T-helper 1 cell treated with Interleukin-12 subunit alpha and Interleukin-12 subunit beta and Interleukin-4 antibody, amounts not matched to agents 30 μg/mL and 1 μg/mL, for 36 hours (primary cell): ENCODE measurements at regions not wholly inside any gene's neighbourhood (a gene's known extent, or its start where the extent isn't known, plus 50 kb on each side); places are given as distances from the start of the nearest gene placed in this dataset.

Experiments used
- H3K27ac Mint-ChIP-seq: one replicate; pipeline ENCODE4 v1.8.0; 2021; ENCODE audit warnings: mild to moderate bottlenecking, mixed read lengths
- H3K27me3 Mint-ChIP-seq: one replicate; pipeline ENCODE4 v1.8.0; 2021; ENCODE audit warnings: low read depth, mixed read lengths
- H3K36me3 Mint-ChIP-seq: one replicate; pipeline ENCODE4 v1.8.0; 2021; ENCODE audit warnings: low read depth, mixed read lengths
- H3K4me1 Mint-ChIP-seq: one replicate; pipeline ENCODE4 v1.8.0; 2021; ENCODE audit warnings: low read depth, mixed read lengths
- H3K4me3 Mint-ChIP-seq: one replicate; pipeline ENCODE4 v1.8.0; 2021; ENCODE audit warnings: mild to moderate bottlenecking, moderate library complexity, mixed read lengths
- H3K9me3 Mint-ChIP-seq: one replicate; pipeline ENCODE4 v1.8.0; 2021; ENCODE audit warnings: mixed read lengths

DNA sequence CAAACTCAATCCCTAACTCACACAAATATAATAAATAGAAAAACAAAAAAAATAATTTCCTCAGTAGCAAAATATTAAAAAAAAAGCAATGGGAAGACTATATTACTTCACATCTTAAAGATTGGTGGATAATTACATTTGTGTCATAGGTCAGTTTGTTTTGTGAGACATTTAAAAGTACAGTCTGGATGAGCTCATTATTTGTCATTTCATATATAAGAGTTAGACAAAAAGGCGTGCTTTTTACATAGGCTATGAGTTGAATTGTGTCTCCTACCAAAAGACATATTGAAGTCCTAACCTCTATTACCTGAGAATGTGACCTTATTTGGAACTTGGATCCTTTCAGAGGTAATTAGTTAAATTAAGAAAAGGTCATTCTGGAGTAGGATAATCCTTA lies 710.1 kb upstream of the CBLB start:
- H3K4me1 Mint-ChIP-seq: no peaks in the 10 kb centered on the region
- no peaks in the 10 kb centered on the region for H3K36me3 Mint-ChIP-seq
- no peak overlapping the region for H3K4me3 Mint-ChIP-seq
- no peaks in the 10 kb centered on the region for H3K27me3 Mint-ChIP-seq
- H3K9me3 Mint-ChIP-seq: peaks cover 8% of the 10 kb centered on the region
- no peak overlapping the region for H3K27ac Mint-ChIP-seq

DNA sequence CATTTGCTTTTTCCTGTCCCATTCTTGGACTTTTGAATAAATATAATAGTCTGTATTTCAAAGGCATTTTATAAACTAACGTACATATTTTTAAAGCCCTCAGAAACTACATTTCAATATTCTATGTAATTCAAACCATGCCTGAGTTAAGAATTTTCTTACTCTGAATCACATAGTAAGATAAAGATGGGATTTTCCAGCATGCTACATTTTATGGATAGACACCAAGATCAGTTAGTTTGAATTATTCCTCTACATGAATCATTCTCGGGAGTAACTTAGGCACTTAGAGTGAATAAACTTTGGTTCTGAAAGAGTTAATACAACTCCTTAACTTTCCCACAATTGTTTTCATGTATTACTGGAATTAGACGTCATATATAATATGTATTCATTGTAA lies 713.3 kb upstream of the CBLB start:
- Mint-ChIP-seq H3K9me3 (peaks cover 8% of the 10 kb centered on the region), H3K27me3 (no peaks in the 10 kb centered on the region), H3K4me1 (no peaks in the 10 kb centered on the region), H3K4me3 (no peak overlapping the region), H3K27ac (no peak overlapping the region), H3K36me3 (no peaks in the 10 kb centered on the region)

DNA sequence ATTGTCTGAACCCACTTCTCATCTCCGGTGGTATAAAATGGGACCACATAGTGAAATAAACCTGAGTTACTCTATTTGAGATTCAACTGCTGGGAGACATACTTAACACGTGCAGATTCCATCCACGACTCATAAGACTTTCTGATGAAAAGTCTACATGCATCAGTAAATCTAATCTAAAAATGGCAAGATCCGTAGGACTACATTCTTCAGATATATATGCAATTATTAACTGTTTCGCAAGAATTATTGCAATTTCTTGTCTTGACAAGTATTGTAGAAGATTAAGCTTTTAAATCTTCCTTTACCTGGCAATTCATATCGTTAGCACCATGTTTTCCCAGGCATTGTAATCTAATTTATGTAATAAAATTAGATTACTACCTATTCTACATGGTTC lies 718.7 kb upstream of the CBLB start:
- Mint-ChIP-seq H3K36me3 (no peaks in the 10 kb centered on the region), H3K27me3 (no peaks in the 10 kb centered on the region)

DNA sequence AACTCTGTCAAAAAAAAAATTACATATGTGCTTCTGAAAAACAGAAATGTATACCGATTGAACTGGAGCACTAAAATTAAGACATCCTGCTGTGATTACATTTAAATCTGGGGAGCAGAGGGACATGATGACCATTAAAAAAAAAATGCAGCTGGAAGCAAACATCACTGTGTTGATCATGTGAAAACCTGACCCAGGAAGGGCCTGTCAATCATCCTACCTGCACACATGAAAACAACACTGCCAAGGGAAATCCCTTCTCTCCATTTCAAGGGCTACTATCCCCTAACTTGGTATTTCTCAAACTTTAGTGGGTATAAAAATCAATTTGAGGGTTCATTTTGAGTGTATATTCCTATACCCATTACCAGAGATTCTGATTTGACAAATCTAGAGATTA lies 719.9 kb upstream of the CBLB start:
- no peaks in the 10 kb centered on the region for H3K4me1 Mint-ChIP-seq
- H3K36me3 Mint-ChIP-seq: no peaks in the 10 kb centered on the region
- no peak overlapping the region for H3K27ac Mint-ChIP-seq
- peaks cover 11% of the 10 kb centered on the region for H3K9me3 Mint-ChIP-seq
- H3K27me3 Mint-ChIP-seq: no peaks in the 10 kb centered on the region
- H3K4me3 Mint-ChIP-seq: no peak overlapping the region

More for the DNA sequence above, 718.7 kb upstream of the CBLB start:
- Mint-ChIP-seq H3K4me1 (no peaks in the 10 kb centered on the region), H3K4me3 (no peak overlapping the region), H3K9me3 (peaks cover 8% of the 10 kb centered on the region), H3K27ac (no peak overlapping the region)

DNA sequence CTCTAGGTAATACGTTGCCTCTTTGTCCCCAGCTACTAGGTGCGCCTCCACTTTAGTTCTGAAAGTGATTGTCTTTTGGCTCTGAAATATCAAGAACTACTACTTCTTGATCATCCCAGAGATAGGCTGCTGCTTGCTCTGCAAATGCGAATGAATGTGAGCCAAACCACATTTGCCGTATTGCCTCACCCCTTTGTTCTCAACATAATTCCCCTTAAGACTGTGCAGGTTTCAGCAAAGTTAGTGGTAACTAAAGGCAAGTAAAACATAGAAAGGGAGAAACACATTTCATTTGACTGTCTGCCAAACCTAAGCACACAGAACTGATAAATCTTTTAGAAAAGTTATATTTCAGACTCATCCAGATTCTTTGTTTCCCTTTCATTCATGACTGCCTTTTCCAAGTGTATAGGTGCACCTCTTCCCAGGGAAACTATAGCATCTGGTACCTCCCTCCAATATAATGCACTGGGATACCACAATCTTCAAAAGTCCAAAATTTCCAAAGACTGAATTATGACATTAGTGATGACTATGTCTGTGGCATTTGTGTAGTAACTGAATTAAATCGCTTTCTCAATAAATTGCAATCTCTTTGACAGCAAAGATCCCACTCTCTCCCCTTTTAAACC lies 720.6 kb upstream of the CBLB start:
- no peak overlapping the region for H3K4me3 Mint-ChIP-seq
- H3K27ac Mint-ChIP-seq: no peak overlapping the region
- H3K9me3 Mint-ChIP-seq: peaks cover 11% of the 10 kb centered on the region
- H3K36me3 Mint-ChIP-seq: no peaks in the 10 kb centered on the region
- H3K4me1 Mint-ChIP-seq: no peaks in the 10 kb centered on the region
- H3K27me3 Mint-ChIP-seq: no peaks in the 10 kb centered on the region

DNA sequence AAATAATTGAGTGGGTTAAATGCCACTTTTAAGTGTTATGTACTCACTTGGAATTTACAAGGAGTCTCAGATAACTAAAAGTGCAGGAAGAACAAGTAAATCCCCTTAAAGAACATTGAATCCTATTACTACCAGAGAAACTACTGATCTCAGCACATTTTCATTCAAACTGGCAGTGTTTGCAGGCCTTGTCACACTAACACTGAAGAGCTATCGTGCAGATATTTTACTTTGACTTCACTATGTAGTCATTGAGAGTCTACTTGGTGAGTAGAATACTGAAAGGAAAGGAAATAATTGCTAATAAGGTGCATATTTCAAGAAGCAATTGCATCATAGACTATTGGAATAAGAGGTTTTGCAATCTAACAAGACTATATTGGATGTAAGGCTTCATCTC lies 721.4 kb upstream of the CBLB start:
- Mint-ChIP-seq H3K4me3 (no peak overlapping the region), H3K9me3 (peaks cover 11% of the 10 kb centered on the region), H3K27ac (no peak overlapping the region), H3K27me3 (no peaks in the 10 kb centered on the region), H3K36me3 (no peaks in the 10 kb centered on the region), H3K4me1 (no peaks in the 10 kb centered on the region)

DNA sequence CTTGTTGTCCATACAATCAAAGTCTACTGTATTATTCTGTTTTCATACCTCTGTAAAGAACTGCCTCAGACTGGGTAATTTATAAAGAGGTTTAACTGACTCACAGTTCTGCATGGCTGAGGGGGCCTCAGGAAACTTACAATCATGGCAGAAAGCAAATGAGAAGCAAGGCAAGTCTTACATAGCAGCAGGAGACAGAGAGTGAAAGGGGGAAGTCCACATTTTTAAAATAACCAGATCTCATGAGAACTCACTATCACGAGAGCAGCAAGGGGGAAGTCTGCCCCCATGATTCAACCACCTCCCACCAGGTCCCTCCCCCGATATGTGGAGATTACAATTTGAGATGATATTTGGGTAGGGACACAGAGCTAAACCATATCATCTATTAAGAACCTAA lies 724.6 kb upstream of the CBLB start:
- Mint-ChIP-seq H3K27me3 (no peaks in the 10 kb centered on the region), H3K4me1 (no peaks in the 10 kb centered on the region), H3K27ac (no peak overlapping the region), H3K9me3 (peaks cover 25% of the 10 kb centered on the region), H3K4me3 (no peak overlapping the region), H3K36me3 (no peaks in the 10 kb centered on the region)

DNA sequence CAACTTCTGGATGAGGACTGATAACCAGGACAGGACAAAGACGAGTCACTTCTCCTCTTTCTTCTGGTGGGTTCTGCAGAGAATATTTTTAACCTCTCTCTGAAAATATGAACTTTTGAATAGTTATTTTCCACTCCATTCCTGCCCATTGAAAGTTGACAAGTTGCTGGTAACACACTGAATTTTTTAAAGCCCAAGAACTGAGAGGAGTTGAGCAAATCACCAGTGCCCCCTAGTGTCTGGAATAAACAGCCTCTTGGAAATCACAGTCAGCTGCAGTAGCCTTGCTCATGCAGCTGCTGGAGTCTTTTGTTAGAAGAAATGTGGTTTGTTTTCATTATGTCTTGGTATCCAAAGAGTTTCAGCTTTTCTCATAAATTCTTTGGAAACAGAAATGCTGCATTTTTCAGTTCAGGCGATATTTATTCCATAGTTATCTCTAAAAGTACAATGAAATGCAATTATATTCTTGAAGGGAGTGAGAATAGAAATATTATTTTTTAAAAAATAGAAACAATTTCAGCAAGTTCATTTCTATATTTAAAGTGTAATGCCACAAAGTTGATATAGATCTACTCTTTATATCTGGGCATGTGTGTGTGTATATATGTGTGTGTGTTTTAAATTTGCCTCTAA lies 741.0 kb upstream of the CBLB start:
- peaks cover 11% of the 10 kb centered on the region for H3K4me1 Mint-ChIP-seq

DNA sequence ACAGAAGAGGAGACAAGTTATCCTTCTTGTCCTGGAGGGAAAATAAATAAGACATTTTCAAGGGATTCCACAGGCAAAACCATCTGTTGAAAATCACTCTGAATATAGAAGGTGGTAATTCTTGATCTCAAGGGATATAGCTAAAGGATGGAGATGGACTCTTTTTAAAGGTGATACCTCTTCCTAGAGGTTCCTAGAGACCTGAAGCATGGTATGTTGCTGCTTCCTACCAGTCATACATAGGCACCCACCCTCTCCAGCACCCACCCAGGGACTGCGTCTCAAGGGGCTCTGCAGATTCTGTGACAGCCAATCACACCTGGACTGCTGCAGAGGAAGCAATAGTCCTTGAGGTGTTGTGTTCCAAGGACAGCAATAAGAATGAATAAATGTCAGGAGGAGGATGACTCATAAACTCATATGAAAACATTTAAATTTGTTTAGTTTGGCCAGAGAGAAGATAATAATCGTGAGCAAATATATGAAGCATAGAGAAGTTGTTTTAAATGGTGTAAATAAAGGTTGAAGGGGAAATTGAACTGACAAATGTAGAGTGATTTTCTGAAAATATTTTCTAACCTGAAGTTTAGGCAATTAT lies 741.6 kb upstream of the CBLB start:
- Mint-ChIP-seq H3K27me3 (no peaks in the 10 kb centered on the region), H3K27ac (no peak overlapping the region), H3K9me3 (peaks cover 45% of the 10 kb centered on the region), H3K4me3 (no peak overlapping the region), H3K36me3 (peaks cover 4% of the 10 kb centered on the region), H3K4me1 (peaks cover 11% of the 10 kb centered on the region)

More for the DNA sequence above, 741.0 kb upstream of the CBLB start:
- H3K27me3 Mint-ChIP-seq: no peaks in the 10 kb centered on the region
- H3K4me3 Mint-ChIP-seq: no peak overlapping the region
- H3K9me3 Mint-ChIP-seq: peaks cover 45% of the 10 kb centered on the region
- no peak overlapping the region for H3K27ac Mint-ChIP-seq
- peaks cover 4% of the 10 kb centered on the region for H3K36me3 Mint-ChIP-seq

DNA sequence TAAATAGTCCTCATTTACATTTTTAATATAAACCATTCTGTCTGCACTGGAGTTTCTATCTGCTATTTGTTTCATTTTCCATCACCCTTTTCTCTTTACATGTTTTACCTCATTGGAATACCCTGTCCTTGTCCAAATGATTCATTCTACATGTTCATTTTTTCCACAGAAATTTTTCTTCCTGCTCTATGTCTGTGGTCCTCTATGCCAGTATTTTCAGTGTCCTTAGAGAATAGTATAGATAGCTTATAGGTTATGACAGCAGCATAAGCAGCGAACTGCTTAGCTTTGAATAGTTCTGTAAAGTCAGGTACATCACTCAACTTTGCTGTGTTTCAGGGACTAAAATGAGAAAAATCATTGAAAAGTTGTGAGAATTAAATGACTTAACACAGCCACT lies 742.3 kb upstream of the CBLB start:
- Mint-ChIP-seq H3K36me3 (peaks cover 2% of the 10 kb centered on the region), H3K27me3 (no peaks in the 10 kb centered on the region), H3K4me1 (peaks cover 11% of the 10 kb centered on the region), H3K4me3 (no peak overlapping the region), H3K9me3 (peaks cover 43% of the 10 kb centered on the region), H3K27ac (no peak overlapping the region)

DNA sequence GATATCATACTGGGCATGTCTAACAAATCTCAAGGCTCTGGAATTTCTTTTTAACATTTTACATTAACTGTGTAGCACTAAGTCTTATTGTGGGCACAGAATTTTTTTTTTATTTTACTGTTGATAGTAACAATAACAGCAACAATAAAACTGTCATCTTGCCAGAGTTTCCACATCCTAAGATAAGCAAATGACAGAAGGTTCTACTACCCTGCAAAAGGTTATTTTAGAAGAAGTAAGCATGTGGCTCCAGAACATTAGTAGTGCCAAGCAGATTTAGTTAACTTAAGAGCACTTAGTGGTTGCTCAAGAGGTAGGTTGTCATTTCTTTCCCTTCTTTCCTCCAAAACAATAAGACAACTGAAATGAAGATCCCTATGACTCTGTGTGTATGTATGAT lies 743.0 kb upstream of the CBLB start:
- no peak overlapping the region for H3K4me3 Mint-ChIP-seq
- H3K36me3 Mint-ChIP-seq: peaks cover 2% of the 10 kb centered on the region

DNA sequence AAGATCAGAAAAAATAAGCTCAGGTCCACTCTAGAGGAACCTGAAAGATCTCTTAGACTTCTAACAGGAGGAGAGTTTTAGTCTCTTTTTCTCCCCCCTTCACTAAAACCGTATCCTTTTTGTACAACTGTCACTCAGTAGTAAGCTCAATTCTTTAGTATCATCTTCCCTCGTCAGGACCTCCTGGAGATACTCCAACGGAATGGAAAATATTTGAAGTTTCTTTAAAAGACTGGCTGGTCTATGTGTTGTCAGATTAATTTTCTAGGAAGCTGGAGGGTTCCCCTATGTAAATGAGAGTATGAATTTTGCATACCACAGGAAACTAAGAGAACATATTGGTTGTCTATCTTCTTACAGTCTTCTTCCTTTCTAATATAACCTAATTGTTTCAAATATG lies 747.7 kb upstream of the CBLB start:
- no peaks in the 10 kb centered on the region for H3K27me3 Mint-ChIP-seq
- peaks cover 32% of the 10 kb centered on the region for H3K9me3 Mint-ChIP-seq
- no peaks in the 10 kb centered on the region for H3K36me3 Mint-ChIP-seq
- no peak overlapping the region for H3K27ac Mint-ChIP-seq
- no peak overlapping the region for H3K4me3 Mint-ChIP-seq
- no peaks in the 10 kb centered on the region for H3K4me1 Mint-ChIP-seq

More for the DNA sequence above, 743.0 kb upstream of the CBLB start:
- Mint-ChIP-seq H3K4me1 (peaks cover 11% of the 10 kb centered on the region), H3K9me3 (peaks cover 37% of the 10 kb centered on the region), H3K27ac (no peak overlapping the region), H3K27me3 (no peaks in the 10 kb centered on the region)

DNA sequence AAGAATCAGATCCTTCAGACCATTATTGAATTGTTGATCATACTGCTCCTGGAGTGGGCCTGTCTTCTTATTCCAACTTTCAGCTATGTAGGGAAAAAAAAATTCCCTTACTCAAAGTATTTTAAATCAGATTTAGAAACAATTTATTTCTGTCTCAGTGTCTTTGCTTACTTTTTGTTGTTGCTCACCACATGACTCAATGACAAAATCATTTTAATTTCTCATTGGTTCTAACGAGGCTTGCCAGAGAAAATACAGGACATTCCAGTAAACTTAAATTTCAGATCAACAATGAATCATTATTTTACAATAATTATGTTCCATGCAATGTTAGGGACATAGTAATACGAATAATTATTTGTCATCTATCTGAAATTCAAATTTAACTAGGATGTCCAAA lies 748.5 kb upstream of the CBLB start:
- Mint-ChIP-seq H3K27ac (no peak overlapping the region), H3K9me3 (peaks cover 32% of the 10 kb centered on the region), H3K27me3 (no peaks in the 10 kb centered on the region), H3K4me3 (no peak overlapping the region), H3K4me1 (no peaks in the 10 kb centered on the region), H3K36me3 (no peaks in the 10 kb centered on the region)

DNA sequence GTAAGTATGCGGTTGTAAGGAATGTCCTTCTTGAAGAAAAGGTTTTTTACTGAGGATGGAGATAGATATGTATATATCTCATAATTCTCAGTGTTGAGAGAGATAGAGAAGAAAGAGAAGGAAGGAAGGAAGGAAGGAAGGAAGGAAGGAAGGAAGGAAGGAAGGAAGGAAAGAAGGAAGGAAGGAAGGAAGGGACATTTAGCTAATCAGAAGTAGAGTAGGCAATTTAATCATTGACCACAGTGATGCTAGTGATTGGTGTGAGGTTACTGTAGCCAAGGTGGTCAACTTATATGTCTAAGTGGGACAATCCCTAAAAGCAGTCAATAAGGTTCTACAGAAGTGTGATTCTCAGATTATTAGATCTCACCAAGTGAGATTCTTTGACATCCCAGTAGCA lies 751.8 kb upstream of the CBLB start:
- Mint-ChIP-seq H3K36me3 (no peaks in the 10 kb centered on the region), H3K27me3 (no peaks in the 10 kb centered on the region), H3K4me3 (no peak overlapping the region), H3K27ac (no peak overlapping the region), H3K4me1 (no peaks in the 10 kb centered on the region), H3K9me3 (peaks cover 20% of the 10 kb centered on the region)

DNA sequence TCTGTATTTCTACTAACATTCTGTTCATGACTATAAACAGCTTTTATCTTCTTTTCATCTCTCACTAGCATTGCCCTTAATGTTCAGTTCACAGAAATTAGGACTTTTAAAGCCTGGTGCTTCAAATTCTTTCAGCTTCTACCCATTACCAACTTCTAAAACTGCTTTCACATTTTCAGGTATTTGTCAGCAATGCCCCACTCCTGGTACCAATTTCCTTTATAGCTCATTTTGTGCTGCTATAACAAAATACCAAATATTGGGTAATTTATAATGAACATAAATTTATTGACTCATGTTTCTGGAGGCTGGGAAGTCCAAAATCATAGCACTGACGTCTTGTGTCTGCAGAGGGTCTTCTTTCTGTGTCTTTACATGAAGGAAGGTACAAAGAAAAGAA lies 753.1 kb upstream of the CCDC54 start:
- H3K4me3 Mint-ChIP-seq: no peak overlapping the region
- no peaks in the 10 kb centered on the region for H3K4me1 Mint-ChIP-seq
- no peaks in the 10 kb centered on the region for H3K27me3 Mint-ChIP-seq
- H3K9me3 Mint-ChIP-seq: peaks cover 18% of the 10 kb centered on the region
- H3K36me3 Mint-ChIP-seq: no peaks in the 10 kb centered on the region
- H3K27ac Mint-ChIP-seq: no peak overlapping the region
